ENCODE measurements at regions not wholly inside any gene's neighbourhood (a gene's known extent, or its start where the extent isn't known, plus 50 kb on each side); places are given as distances from the start of the nearest gene placed in this dataset.

GRCh38 chr18:37716106-37716735 is 150.6 kb upstream of the CELF4 start:
- Histone ChIP-seq H3K27ac (no peak overlapping the region), H3K27me3 (replicated peaks in 1 of 7) (no peaks in the 10 kb centered on the region), H3K4me3 (no peak overlapping the region), H3K36me3 (no peaks in the 10 kb centered on the region), H3K9me3 (no peaks in the 10 kb centered on the region), H3K4me1 (no peaks in the 10 kb centered on the region)
- intact Hi-C loops (cut with DNase I; ENCODE audit: low total_unique reads) = no loop called here
- TF ChIP-seq CTCF (IDR thresholded peaks at IDR 0.05 in 8 of 11, conservative IDR thresholded peaks at IDR 0.05 in 3 of 11) = no peak
- TF ChIP-seq POLR2AphosphoS5 (IDR thresholded peaks at IDR 0.05) = no peak
- no peak for TF ChIP-seq POLR2A (IDR thresholded peaks at IDR 0.05)
- no peak for DNase-seq
- 84 to 93% (median 85%) methylated on average over 5 of the region's 5 CpGs for WGBS, 5 donors

- Histone ChIP-seq H3K4me1 (no peaks in the 10 kb centered on the region), H3K27ac (no peak overlapping the region), H3K36me3 (no peaks in the 10 kb centered on the region), H3K27me3 (replicated peaks in 1 of 7) (no peaks in the 10 kb centered on the region), H3K4me3 (no peak overlapping the region), H3K9me3 (no peaks in the 10 kb centered on the region)
- DNase-seq = no peak
- intact Hi-C loops (cut with DNase I; ENCODE audit: low total_unique reads) = no loop called here
- TF ChIP-seq POLR2A (IDR thresholded peaks at IDR 0.05) (no peak), CTCF (IDR thresholded peaks at IDR 0.05 in 8 of 11, conservative IDR thresholded peaks at IDR 0.05 in 3 of 11) (no peak), POLR2AphosphoS5 (IDR thresholded peaks at IDR 0.05) (no peak)
- 61 to 75% (median 68%) methylated on average over 3 of the region's 3 CpGs for WGBS, 5 donors
Measured at GRCh38 chr18:37714691-37715090, 149.1 kb upstream of the CELF4 start.

GRCh38 chr18:37712776-37713175 is 147.2 kb upstream of the CELF4 start:
- no peak overlapping the region for H3K27ac ChIP-seq
- H3K4me3 ChIP-seq = no peak overlapping the region
- no peaks in the 10 kb centered on the region for H3K36me3 ChIP-seq
- no peaks in the 10 kb centered on the region for H3K9me3 ChIP-seq
- intact Hi-C loops (cut with DNase I; ENCODE audit: low total_unique reads) = no loop called here
- no peaks in the 10 kb centered on the region for H3K4me1 ChIP-seq
- TF ChIP-seq POLR2A (IDR thresholded peaks at IDR 0.05) (no peak), CTCF (IDR thresholded peaks at IDR 0.05 in 8 of 11, conservative IDR thresholded peaks at IDR 0.05 in 3 of 11) (no peak), POLR2AphosphoS5 (IDR thresholded peaks at IDR 0.05) (no peak)
- DNase-seq = no peak
- no peaks in the 10 kb centered on the region for H3K27me3 ChIP-seq (replicated peaks in 1 of 7)

- Histone ChIP-seq H3K27me3 (replicated peaks in 1 of 7) (no peaks in the 10 kb centered on the region), H3K4me3 (no peak overlapping the region), H3K36me3 (no peaks in the 10 kb centered on the region), H3K27ac (no peak overlapping the region), H3K4me1 (no peaks in the 10 kb centered on the region), H3K9me3 (no peaks in the 10 kb centered on the region)
- WGBS, 5 donors = 68 to 83% (median 69%) methylated on average over 4 of the region's 4 CpGs
- no peak for TF ChIP-seq CTCF (IDR thresholded peaks at IDR 0.05 in 8 of 11, conservative IDR thresholded peaks at IDR 0.05 in 3 of 11)
- no peak for TF ChIP-seq POLR2A (IDR thresholded peaks at IDR 0.05)
- no peak for TF ChIP-seq POLR2AphosphoS5 (IDR thresholded peaks at IDR 0.05)
- intact Hi-C loops (cut with DNase I; ENCODE audit: low total_unique reads) = no loop called here
- DNase-seq = no peak
Measured at GRCh38 chr18:37711766-37712505, 146.3 kb upstream of the CELF4 start.
